AG04449 (cell line): ENCODE measurements at regions not wholly inside any gene's neighbourhood (a gene's known extent, or its start where the extent isn't known, plus 50 kb on each side); places are given as distances from the start of the nearest gene placed in this dataset.

Experiments
- CTCF ChIA-PET: fragments of 350-600 bp; formaldehyde crosslinking; extraction: SDS; loops from one replicate; lab custom pipeline; 2021; ENCODE audit warnings: antibody characterized with exemption; lab: Yijun Ruan, JAX
- POLR2A ChIA-PET: fragments of 400-600, 350-600 bp; formaldehyde crosslinking; extraction: SDS; loops from one replicate; lab custom pipeline; 2020; ENCODE audit warnings: antibody characterized with exemption, inconsistent platforms; lab: Yijun Ruan, JAX
- DNase-seq: peaks from one replicate; pipeline ENCODE4 v3.0.0-alpha.2; 2010; ENCODE audit warnings: low read depth, low spot score
- H3K4me3 ChIP-seq: 2 replicates; pipeline ENCODE4 v1.5.1; 2011; ENCODE audit warnings: low read depth, mild to moderate bottlenecking, control low read depth, low read length
- CTCF ChIP-seq: IDR thresholded peaks from one replicate; pipeline ENCODE4 v1.5.1; 2011; ENCODE audit warnings: mild to moderate bottlenecking, moderate library complexity, low read length, control low read depth, inconsistent platforms; ENCODE audit not compliant: insufficient read depth; ENCODE audit errors: missing control alignments

- ChIA-PET CTCF (no interaction called here), POLR2A (no interaction called here)
- TF ChIP-seq CTCF: no peak
- H3K4me3 ChIP-seq: no peak overlapping the region
- DNase-seq: no peak
These were observed 65.6 kb downstream of the TEX35 start for GRCh38 chr1:178578541-178578940.

GRCh38 chr1:178579095-178579494 is 66.2 kb downstream of the TEX35 start:
- no peak overlapping the region for H3K4me3 ChIP-seq
- CTCF ChIA-PET: no interaction called here
- DNase-seq: no peak
- no peak for TF ChIP-seq CTCF
- POLR2A ChIA-PET: no interaction called here

- POLR2A ChIA-PET: no interaction called here
These were observed 66.7 kb downstream of the TEX35 start for GRCh38 chr1:178579562-178579961.

GRCh38 chr1:178580096-178580495 is 67.2 kb downstream of the TEX35 start:
- ChIA-PET CTCF (no interaction called here), POLR2A (no interaction called here)
- no peak for TF ChIP-seq CTCF
- DNase-seq: no peak
- H3K4me3 ChIP-seq: no peak overlapping the region

More at GRCh38 chr1:178579562-178579961, 66.7 kb downstream of the TEX35 start:
- DNase-seq: no peak
- no peak for TF ChIP-seq CTCF
- no peak overlapping the region for H3K4me3 ChIP-seq
- CTCF ChIA-PET: no interaction called here

GRCh38 chr1:178580876-178581275 is 68.0 kb downstream of the TEX35 start:
- POLR2A ChIA-PET: no interaction called here
- CTCF ChIA-PET: no interaction called here
- DNase-seq: no peak
- no peak overlapping the region for H3K4me3 ChIP-seq
- TF ChIP-seq CTCF: no peak

GRCh38 chr1:178581351-178582303 is 68.7 kb downstream of the TEX35 start:
- POLR2A ChIA-PET: no interaction called here
- CTCF ChIA-PET: no interaction called here
- no peak overlapping the region for H3K4me3 ChIP-seq
- no peak for DNase-seq
- no peak for TF ChIP-seq CTCF
